GM18507 (cell line): ENCODE measurements at regions not wholly inside any gene's neighbourhood (a gene's known extent, or its start where the extent isn't known, plus 50 kb on each side); places are given as distances from the start of the nearest gene placed in this dataset.

Experiments used
- DNase-seq: peaks from one replicate; pipeline ENCODE4 v3.0.0; 2011; ENCODE audit warnings: low read depth; ENCODE audit not compliant: insufficient read length; ENCODE audit errors: extremely low spot score
- FAIRE-seq: peaks from 2 replicates; lab custom pipeline; 2011; peaks lifted over from hg19 to GRCh38; lab: Jason Lieb, UNC

DNA sequence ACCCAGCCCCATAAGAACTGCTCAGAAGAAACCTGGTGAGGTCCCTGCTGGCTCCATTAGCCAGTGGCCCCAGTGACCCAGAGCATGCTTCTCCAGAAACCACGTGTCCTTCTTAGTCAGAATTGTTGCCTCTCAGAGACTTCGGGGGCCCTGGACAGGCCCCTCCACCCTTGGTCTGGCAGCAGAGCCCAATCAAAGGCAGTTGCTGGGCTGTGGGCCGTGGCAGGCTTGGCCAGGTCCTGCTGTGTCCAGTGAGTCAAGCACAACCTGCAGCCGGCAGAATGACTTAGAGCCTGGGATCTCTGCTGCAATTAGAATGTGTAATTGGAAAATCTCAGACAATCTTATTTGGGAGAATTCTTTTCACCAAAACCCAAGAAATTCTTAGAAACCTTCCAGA is 502.0 kb upstream of the KLF4 start:
- DNase-seq (no peak), FAIRE-seq (no peak)

- FAIRE-seq = no peak
Observed at GRCh38 chr9:107989544-107989943, 500.0 kb upstream of the KLF4 start.

GRCh38 chr9:107989099-107989498 is 499.5 kb upstream of the KLF4 start:
- no peak for FAIRE-seq
- no peak for DNase-seq

More at GRCh38 chr9:107989544-107989943, 500.0 kb upstream of the KLF4 start:
- no peak for DNase-seq

GRCh38 chr9:107984956-107985355 is 495.4 kb upstream of the KLF4 start:
- no peak for DNase-seq

GRCh38 chr9:107983762-107984161 is 494.2 kb upstream of the KLF4 start:
- no peak for FAIRE-seq
- DNase-seq = no peak

More at GRCh38 chr9:107984956-107985355, 495.4 kb upstream of the KLF4 start:
- no peak for FAIRE-seq

DNA sequence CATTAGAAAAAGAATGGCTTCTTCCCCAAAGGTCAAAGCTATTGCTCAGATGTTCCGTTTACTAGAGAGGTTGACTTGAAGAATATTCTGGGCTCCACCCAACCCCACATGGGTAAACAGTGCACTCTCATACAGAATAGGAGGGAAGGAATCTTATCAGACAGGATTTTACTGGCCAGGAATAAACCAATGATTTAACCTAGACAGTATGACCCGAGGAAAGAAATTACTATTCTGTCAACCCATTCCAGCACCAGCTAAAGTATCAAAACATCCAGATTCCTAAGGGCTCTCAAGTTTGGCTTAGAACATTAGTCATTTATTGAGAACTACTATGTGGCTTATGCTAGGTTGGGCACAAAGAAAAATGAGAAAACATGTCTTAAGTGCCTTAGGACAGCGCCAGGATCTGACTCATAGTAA is 493.6 kb upstream of the KLF4 start:
- no peak for FAIRE-seq
- no peak for DNase-seq

DNA sequence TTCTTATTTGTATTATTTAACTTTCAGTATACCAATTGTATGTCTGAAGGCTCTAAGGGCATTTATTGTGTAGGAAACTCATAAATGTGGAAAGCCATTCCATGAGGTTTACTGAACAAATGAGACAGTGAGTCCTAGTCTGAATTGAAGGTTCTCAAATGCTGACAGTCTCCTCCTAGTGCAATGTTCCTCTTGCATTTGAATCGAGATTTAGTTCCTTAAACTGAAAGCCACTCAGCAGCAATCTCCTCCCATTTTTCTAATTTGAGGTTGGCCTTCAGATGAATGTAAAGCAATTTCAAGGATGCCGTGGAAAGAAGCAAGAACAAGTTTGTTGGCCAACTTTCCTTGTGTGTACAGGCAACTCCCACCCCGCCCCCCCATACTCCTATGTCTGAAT is 493.2 kb upstream of the KLF4 start:
- DNase-seq (no peak), FAIRE-seq (no peak)

DNA sequence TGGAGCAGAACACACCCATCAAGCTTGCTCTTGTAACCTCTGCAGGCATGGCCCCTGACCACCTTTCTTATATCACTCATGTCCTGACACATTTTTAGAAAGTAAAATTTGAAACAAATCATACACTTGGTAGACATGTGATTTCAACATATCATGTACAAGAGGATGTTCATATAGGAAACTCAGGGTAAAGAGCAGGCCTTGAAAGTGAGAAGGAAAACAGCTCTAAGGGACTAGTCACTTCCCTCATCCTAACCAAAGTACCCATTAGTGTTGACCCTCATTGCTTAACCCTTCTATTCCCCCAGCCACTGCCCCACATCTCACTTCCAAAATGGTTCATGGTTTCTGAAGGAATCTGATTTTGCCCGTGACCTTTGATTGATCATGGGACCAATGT is 492.4 kb upstream of the KLF4 start:
- DNase-seq = no peak
- FAIRE-seq = no peak

GRCh38 chr9:107980984-107981383 is 491.4 kb upstream of the KLF4 start:
- DNase-seq = no peak
- no peak for FAIRE-seq

DNA sequence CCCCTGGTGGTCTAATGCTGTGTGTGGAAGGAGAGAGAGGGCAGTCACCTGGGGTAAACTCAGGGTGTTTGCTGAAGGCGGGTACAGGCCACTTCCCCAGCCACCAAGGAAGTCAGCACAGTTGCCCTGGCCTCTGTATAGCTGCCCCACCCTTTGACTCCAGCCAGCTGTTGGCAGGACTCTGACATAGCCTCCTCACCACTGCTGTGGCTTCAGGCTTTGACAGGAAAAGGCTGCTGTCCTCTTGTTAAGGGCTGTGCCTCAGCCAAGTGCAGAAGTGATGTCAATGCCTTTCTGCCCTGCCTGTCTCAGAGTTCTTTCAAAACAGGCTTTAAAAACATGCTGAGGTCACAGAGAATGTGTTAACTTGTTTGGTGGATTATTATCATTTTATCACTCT is 487.2 kb upstream of the KLF4 start:
- FAIRE-seq (no peak), DNase-seq (no peak)

DNA sequence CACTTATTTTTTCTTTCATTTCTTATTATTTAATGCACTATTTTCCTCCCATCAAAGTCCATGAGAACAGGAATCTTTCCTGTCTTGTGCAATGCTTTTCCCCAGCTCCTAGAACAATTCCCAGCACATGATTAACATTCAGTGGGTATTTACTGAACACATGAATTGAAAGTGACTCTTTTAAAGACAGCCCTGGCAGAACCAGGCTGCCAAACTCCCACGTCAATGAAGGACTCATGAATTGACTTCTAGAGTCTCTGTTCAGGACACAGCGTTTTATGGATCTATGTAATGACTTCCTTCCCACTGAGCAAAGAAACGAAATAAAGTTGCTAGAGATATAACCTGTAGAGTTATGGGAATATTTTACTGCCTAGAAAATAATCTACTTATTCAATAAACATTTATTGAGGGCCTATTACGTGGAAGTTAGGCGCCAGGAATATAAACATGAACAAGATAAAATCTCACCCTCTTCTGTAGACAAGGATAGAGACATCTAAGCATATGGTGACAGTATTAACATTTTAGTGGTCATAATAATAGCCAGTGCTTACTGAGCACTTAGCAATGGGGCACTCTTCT is 485.9 kb upstream of the KLF4 start:
- no peak for DNase-seq
- FAIRE-seq = no peak

DNA sequence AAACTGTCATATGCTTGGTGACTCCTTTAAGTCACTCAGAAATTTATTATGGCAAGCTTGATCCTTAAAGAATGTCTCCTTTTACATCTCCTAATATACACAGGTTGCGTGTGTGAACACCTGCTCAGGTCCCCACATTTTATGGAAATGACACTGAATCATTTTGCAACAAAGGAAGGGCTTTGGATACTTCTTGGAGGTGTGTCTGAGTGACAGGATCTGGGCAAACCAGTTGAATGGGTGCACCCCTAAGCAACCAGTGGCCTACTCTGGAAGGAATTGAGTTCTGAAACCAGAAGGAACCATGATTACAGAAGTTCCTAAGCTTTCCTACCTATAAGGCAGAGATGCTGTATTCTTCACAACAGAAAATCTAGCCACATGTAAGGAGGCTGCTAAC is 483.9 kb upstream of the KLF4 start:
- DNase-seq (no peak), FAIRE-seq (no peak)

GRCh38 chr9:107972346-107972745 is 482.8 kb upstream of the KLF4 start:
- FAIRE-seq (no peak), DNase-seq (no peak)

GRCh38 chr9:107971241-107971640 is 481.7 kb upstream of the KLF4 start:
- no peak for DNase-seq
- FAIRE-seq = no peak

- DNase-seq = no peak
- no peak for FAIRE-seq
Observed at GRCh38 chr9:107970726-107971125, 481.2 kb upstream of the KLF4 start.

DNA sequence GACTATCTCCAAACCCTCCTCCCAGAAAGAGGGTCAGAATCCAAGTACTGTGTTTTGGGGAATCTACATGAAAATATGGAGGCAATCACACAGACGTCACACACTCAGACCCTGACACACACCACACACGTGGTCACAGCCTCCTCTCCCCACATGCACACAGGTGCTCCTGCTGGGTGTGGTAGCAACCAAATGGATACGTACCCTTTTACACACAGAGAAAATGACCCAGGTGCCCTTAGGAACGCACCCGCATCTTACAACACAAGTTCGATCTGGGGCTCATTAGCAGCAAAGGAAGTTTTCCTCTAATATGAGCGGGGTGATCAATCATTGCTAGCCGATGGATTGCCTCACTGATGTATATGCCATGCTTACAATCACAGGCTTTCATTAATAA is 480.2 kb upstream of the KLF4 start:
- FAIRE-seq (no peak), DNase-seq (no peak)

DNA sequence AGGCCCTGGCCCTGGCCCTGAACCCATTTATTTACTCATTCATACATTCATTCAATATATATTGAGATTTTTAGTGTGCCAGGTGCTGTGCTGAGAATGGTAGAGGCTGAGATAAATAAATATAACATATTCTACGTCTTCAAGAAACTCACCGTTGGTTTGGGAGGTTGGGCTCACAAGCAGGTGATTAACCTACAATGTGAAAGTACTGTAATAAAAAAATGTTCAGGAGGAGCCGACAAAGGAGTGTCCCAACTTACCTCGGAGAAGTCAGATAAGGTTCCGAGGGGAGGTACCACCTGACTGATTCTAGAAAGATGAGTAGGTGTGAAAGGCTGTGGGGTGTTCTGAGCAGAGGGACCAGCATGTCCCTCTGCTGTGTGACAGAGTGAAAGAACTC is 479.6 kb upstream of the KLF4 start:
- FAIRE-seq (no peak), DNase-seq (no peak)

DNA sequence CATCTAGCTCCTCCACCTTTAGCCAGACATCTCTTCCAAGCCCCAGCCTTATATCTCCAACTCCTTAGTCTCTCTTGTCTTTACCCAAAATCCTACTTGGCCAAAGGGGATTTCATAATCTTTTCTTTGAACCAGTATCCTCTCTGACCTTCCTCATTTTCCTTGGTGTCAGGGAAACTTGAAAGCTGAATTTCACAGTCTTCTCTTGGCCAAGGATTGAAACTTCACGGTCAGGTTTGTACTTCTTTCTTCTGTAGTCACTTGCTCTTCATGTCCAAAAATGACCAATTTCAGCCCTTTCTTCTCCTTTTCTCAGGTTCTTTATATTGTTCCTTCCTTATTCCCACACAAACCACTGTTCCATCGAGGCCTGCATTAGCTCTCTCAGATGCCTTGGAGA is 473.7 kb upstream of the KLF4 start:
- DNase-seq (no peak), FAIRE-seq (no peak)

- no peak for FAIRE-seq
- no peak for DNase-seq
Observed at GRCh38 chr9:107960916-107961315, 471.3 kb upstream of the KLF4 start.

DNA sequence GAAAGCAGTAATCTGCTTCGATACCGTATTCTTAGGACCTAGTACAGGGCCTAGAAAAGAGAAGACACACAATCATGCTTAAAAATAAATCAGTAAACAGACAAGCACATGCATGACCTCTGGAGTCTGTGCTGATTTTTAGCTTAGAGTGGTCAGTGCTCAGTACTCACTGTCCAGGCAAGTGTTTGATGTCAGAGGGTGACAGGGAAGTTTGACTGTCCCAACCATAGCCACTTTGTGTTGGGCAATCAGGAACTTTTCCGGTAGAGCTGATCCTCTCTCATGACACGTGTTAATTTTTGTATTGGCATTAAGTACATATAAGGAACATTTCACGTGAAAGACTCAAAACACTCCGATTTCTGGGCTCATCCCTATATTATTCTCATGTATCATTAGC is 464.7 kb upstream of the KLF4 start:
- FAIRE-seq (no peak), DNase-seq (no peak)

DNA sequence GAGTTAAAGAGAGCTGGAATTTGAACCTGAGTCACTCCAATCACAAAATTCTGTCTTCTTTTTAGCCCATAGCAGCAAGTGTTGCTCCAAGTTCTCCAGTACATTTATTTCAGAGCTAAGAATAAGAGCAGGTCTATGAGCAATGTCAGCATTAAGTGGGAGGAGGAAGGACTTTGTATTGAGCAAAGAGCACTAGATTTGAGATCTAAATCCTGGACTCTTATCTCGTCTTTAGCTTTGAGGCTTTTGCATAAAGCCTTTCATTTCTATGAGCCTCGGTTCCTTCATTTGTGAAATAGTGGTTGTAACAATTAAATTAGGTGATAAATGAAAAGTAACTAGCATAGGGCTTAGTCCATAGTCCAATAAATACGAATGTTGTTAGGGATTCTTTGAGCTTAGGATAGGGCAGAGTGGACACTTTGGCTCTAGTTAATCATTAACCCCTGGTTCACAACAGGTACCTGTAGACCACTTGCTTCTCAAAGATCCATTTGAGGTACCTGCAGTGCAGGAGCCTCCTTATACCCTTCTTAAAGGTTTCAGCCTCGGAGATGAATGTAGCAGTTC is 464.1 kb upstream of the KLF4 start:
- FAIRE-seq (no peak), DNase-seq (no peak)

- no peak for DNase-seq
- FAIRE-seq = no peak
Observed at GRCh38 chr9:107952773-107953172, 463.2 kb upstream of the KLF4 start.
